ENCODE measurements at regions not wholly inside any gene's neighbourhood (a gene's known extent, or its start where the extent isn't known, plus 50 kb on each side); places are given as distances from the start of the nearest gene placed in this dataset.

GRCh38 chr15:62541250-62541649 lies 376.2 kb upstream of the C2CD4B start:
- no peak for DNase-seq (ENCODE audit: low read depth)
- H3K4me3 ChIP-seq (ENCODE audit: low read depth, low read length): no peak overlapping the region
- no peak for TF ChIP-seq CTCF (IDR thresholded peaks at IDR 0.05; ENCODE audit: insufficient read depth, low read depth, low read length, missing control alignments)

- no peak for TF ChIP-seq CTCF (IDR thresholded peaks at IDR 0.05; ENCODE audit: insufficient read depth, low read depth, low read length, missing control alignments)
- H3K4me3 ChIP-seq (ENCODE audit: low read depth, low read length): no peak overlapping the region
- no peak for DNase-seq (ENCODE audit: low read depth)
Observed at GRCh38 chr15:62541846-62542245, 376.8 kb upstream of the C2CD4B start.

GRCh38 chr15:62544446-62544845 lies 379.4 kb upstream of the C2CD4B start:
- no peak overlapping the region for H3K4me3 ChIP-seq (ENCODE audit: low read depth, low read length)
- DNase-seq (ENCODE audit: low read depth): no peak
- TF ChIP-seq CTCF (IDR thresholded peaks at IDR 0.05; ENCODE audit: insufficient read depth, low read depth, low read length, missing control alignments): no peak

GRCh38 chr15:62545467-62546227 lies 380.6 kb upstream of the C2CD4B start:
- no peak for DNase-seq (ENCODE audit: low read depth)
- no peak overlapping the region for H3K4me3 ChIP-seq (ENCODE audit: low read depth, low read length)
- no peak for TF ChIP-seq CTCF (IDR thresholded peaks at IDR 0.05; ENCODE audit: insufficient read depth, low read depth, low read length, missing control alignments)

- no peak for DNase-seq (ENCODE audit: low read depth)
- no peak overlapping the region for H3K4me3 ChIP-seq (ENCODE audit: low read depth, low read length)
- no peak for TF ChIP-seq CTCF (IDR thresholded peaks at IDR 0.05; ENCODE audit: insufficient read depth, low read depth, low read length, missing control alignments)
Observed at GRCh38 chr15:62546628-62547027, 381.5 kb upstream of the C2CD4B start.

- TF ChIP-seq CTCF (IDR thresholded peaks at IDR 0.05; ENCODE audit: insufficient read depth, low read depth, low read length, missing control alignments): no peak
Observed at GRCh38 chr15:62547584-62547983, 382.5 kb upstream of the C2CD4B start.

More at GRCh38 chr15:62547584-62547983, 382.5 kb upstream of the C2CD4B start:
- H3K4me3 ChIP-seq (ENCODE audit: low read depth, low read length): no peak overlapping the region
- DNase-seq (ENCODE audit: low read depth): no peak
